OCI-LY3 (cell line): ENCODE measurements at regions not wholly inside any gene's neighbourhood (a gene's known extent, or its start where the extent isn't known, plus 50 kb on each side); places are given as distances from the start of the nearest gene placed in this dataset.

ENCODE experiments used
- EZH2phosphoT487 ChIP-seq: fragments of 200-600 bp; shearing (Covaris generic); IDR thresholded peaks from 2 replicates; pipeline ENCODE4 v1.6.1; 2018; ENCODE audit warnings: antibody characterized with exemption, mixed run types, low read depth
- TF ChIP-seq, protein P1 (sequence below): fragments of 200-600, 300-600 bp; sonication (generic); IDR thresholded peaks from 2 replicates; pipeline ENCODE4 v1.5.1; 2014; ENCODE audit warnings: antibody characterized with exemption, low read length, low read depth

DNA sequence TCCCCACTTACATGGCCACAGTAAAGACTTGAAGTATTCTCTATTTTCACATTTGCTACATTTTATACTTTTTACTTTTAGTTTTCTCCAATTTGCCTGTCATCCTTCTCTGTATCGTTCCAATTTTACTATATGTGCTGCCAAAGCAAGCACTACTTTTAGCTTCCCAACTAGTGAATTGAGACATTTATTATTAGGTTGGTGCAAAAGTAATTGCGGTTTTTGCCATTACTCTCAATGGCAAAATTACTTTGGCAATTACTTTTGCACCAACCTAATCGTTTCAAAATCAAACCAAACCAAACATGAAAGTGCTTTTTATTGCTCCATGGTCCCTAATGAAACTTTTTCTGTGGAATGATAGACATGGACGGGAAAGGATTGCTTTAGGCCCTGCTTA lies 56.6 kb upstream of the ATF3 start:
- TF ChIP-seq, protein P1, sequence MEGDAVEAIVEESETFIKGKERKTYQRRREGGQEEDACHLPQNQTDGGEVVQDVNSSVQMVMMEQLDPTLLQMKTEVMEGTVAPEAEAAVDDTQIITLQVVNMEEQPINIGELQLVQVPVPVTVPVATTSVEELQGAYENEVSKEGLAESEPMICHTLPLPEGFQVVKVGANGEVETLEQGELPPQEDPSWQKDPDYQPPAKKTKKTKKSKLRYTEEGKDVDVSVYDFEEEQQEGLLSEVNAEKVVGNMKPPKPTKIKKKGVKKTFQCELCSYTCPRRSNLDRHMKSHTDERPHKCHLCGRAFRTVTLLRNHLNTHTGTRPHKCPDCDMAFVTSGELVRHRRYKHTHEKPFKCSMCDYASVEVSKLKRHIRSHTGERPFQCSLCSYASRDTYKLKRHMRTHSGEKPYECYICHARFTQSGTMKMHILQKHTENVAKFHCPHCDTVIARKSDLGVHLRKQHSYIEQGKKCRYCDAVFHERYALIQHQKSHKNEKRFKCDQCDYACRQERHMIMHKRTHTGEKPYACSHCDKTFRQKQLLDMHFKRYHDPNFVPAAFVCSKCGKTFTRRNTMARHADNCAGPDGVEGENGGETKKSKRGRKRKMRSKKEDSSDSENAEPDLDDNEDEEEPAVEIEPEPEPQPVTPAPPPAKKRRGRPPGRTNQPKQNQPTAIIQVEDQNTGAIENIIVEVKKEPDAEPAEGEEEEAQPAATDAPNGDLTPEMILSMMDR = no peak
- no peak for TF ChIP-seq EZH2phosphoT487
